GM12864 (cell line): ENCODE measurements at regions not wholly inside any gene's neighbourhood (a gene's known extent, or its start where the extent isn't known, plus 50 kb on each side); places are given as distances from the start of the nearest gene placed in this dataset.

Source experiments
- DNase-seq: peaks from one replicate; pipeline ENCODE4 v3.0.0-alpha.2; 2011; ENCODE audit warnings: low read depth
- H3K4me3 ChIP-seq: 2 replicates; pipeline ENCODE4 v1.5.1; 2011; ENCODE audit warnings: mild to moderate bottlenecking, low read depth, low read length, control low read depth
- TF ChIP-seq, protein P1 (sequence below): IDR thresholded peaks from 2 replicates; pipeline ENCODE4 v1.5.1; 2011; ENCODE audit warnings: low read depth, mild to moderate bottlenecking, moderate library complexity, low read length, control low read depth, inconsistent platforms; ENCODE audit errors: missing control alignments

DNA sequence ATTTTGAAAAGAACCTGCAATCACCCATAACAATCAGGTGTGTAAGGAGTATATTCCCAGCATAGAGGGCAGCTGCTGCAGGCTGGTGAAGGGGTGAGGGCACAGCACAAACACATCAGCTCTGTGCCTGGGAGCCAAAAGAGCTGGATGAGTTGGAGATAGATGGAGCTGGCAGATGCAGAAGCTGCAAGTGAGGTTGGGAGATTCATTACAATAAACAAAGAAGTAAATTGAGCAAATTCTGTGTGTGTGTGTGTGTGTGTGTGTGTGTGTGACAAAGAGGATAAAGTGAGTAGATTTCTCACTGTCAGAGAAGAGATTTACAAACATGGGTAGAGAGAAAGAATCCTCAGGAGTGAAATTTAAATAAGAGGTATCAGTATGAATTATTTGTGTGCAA is 994.7 kb downstream of the EPHA3 start:
- TF ChIP-seq, protein P1, sequence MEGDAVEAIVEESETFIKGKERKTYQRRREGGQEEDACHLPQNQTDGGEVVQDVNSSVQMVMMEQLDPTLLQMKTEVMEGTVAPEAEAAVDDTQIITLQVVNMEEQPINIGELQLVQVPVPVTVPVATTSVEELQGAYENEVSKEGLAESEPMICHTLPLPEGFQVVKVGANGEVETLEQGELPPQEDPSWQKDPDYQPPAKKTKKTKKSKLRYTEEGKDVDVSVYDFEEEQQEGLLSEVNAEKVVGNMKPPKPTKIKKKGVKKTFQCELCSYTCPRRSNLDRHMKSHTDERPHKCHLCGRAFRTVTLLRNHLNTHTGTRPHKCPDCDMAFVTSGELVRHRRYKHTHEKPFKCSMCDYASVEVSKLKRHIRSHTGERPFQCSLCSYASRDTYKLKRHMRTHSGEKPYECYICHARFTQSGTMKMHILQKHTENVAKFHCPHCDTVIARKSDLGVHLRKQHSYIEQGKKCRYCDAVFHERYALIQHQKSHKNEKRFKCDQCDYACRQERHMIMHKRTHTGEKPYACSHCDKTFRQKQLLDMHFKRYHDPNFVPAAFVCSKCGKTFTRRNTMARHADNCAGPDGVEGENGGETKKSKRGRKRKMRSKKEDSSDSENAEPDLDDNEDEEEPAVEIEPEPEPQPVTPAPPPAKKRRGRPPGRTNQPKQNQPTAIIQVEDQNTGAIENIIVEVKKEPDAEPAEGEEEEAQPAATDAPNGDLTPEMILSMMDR: no peak

DNA sequence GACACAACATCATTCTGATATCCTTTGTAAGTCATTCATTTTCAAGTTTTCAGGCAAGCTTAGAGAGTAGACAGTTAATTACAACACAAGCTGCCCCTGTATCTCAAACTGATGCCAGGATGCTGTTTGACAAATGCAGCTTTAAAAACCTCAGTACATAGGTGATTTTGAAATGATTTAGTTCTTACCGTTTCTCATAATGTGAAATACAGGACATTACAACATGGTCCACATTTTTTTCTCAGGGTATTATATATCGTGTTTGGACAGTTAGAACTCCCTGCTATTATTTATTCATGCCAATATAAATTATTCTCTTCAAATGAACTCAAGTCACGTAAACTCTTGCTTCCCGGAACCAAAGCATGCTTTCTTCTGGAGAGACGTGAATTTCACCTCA is 1013.9 kb downstream of the EPHA3 start:
- no peak for DNase-seq
- no peak overlapping the region for H3K4me3 ChIP-seq
- TF ChIP-seq, protein P1: no peak

More for the DNA sequence above, 994.7 kb downstream of the EPHA3 start:
- no peak for DNase-seq
- H3K4me3 ChIP-seq: no peak overlapping the region

DNA sequence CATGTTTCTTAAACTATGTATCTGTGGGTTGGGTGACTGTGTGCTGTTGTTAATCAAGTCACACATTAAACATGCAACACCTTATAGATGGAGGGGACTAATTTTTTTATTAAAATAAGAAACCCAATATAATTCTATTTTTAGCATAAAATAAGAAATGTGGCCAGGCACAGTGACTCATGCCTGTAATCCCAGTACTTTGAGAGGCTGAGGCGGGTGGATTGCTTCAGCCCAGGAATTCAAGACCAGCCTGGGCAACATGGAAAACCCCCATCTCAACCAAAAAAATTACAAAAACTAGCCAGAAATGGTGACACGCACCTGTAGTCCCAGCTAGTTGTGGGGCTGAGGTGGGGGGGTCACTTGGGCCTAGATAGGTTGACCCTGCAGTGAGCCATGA is 1021.0 kb downstream of the EPHA3 start:
- TF ChIP-seq, protein P1: no peak
- no peak overlapping the region for H3K4me3 ChIP-seq
- DNase-seq: no peak

DNA sequence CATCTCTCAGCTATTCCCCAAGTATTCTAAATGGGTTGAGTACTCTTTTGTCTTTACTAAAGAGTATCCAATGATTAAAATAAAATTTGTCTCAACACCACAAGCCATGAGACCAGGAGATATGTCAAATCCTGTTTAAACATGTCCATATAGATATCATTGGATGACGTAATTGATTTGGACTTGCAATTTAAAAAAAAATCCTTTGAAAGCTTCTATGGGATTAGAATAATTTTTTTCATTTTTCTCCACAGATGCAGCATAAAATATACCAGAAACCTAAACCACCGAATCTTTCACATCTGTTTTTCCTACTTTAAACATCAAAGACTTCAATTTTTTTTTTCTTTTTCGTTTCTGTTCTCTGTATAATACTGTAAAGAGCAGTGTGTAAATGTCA is 1022.3 kb downstream of the EPHA3 start:
- DNase-seq: no peak
- no peak overlapping the region for H3K4me3 ChIP-seq
- TF ChIP-seq, protein P1: no peak

DNA sequence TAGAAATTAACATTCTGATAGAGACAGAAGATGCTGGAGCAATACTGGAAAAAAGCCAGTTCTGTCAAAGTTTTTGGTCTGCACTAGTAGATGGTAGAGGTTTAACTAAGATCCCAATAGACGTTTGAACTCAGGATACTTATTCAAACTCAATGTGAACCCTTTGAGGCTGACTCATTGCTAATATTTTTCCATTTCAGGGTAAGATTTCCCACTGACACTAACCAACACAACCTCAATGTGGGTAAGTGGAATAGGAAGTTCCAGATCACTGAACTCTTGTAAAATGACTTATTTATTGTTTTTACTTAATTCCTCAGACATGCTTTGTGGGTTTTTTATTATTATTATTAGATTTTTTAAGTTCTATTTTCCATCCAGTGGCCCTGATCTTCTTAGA is 1024.8 kb downstream of the EPHA3 start:
- no peak overlapping the region for H3K4me3 ChIP-seq
- DNase-seq: no peak
- TF ChIP-seq, protein P1: no peak

DNA sequence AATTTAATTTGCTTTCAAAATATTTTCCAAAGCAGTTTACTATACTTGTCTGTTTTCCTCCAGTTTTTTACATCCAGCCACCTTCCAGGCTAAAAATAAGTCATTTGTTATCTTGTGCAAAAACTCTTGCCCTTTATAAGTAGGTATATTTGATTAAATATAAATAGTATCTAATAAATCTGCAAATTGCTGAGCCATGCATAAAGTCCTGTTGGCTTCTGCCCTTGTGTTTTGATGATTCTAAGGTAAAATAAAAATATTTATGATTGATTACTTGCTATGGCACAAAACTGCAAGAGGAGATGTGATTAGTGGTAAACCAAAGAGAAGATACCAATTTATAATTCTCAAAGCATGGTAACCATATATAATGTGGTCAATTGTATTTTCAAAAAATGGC is 1026.7 kb downstream of the EPHA3 start:
- DNase-seq: no peak
- no peak overlapping the region for H3K4me3 ChIP-seq
- TF ChIP-seq, protein P1: no peak

DNA sequence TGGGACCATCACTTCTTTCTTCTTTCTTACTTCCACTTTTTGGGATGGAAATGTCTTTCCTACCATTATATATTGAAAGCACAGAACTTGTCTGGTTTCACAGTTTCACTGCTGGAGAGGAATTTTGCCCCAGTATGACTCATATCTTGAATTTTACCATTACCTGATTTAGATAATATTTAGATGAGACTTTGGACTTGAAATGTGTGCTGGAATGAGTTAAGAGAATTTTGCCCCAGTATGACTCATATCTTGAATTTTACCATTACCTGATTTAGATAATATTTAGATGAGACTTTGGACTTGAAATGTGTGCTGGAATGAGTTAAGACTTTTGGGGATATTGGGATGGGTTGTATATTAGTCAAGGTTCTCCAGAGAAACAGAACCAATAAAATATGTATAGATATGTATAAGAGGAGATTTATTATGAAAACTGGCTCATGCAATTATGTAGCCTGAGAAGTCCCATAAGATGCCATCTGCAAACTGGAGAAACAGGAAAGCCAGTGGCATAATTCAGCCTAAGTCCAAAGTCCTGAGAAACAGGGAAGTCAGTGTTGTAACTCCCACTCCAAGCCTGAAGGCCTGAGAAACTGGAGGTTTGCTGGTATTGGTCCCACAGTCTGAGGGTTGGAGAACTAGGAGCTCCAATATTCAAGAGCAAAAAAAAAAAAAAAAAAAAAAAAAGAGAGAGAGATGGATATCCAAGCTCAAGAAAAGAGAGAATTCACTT is 1029.2 kb downstream of the EPHA3 start:
- TF ChIP-seq, protein P1: no peak
- no peak overlapping the region for H3K4me3 ChIP-seq
- DNase-seq: no peak
